Loucy (cell line): ENCODE measurements at regions not wholly inside any gene's neighbourhood (a gene's known extent, or its start where the extent isn't known, plus 50 kb on each side); places are given as distances from the start of the nearest gene placed in this dataset.

Experiments
- H2AFZ ChIP-seq: fragments of 200-600 bp; sonication (generic); 2 replicates; pipeline ENCODE4 v1.6.0; 2016; ENCODE audit warnings: antibody characterized with exemption, mild to moderate bottlenecking, low read length, moderate library complexity
- H3F3A ChIP-seq: fragments of 200-600 bp; 2 replicates; pipeline ENCODE4 v1.6.0; 2016; ENCODE audit warnings: antibody characterized with exemption, low read depth, mild to moderate bottlenecking
- H3K27me3 ChIP-seq: fragments of 200-600 bp; sonication (generic); 2 replicates; pipeline ENCODE4 v1.6.1; 2014; ENCODE audit warnings: low read length, mild to moderate bottlenecking; ENCODE audit not compliant: insufficient read depth, poor library complexity, severe bottlenecking
- H3K36me3 ChIP-seq: fragments of 200-600 bp; sonication (generic); 2 replicates; pipeline ENCODE4 v1.6.1; 2016; ENCODE audit warnings: low read length; ENCODE audit not compliant: insufficient read depth
- H3K4me1 ChIP-seq: fragments of 200-600 bp; sonication (generic); 2 replicates; pipeline ENCODE4 v1.5.1; 2014; ENCODE audit warnings: low read length, mild to moderate bottlenecking; ENCODE audit not compliant: insufficient read depth, poor library complexity, severe bottlenecking
- H3K4me2 ChIP-seq: fragments of 200-600 bp; sonication (generic); 2 replicates; pipeline ENCODE4 v1.6.0; 2014; ENCODE audit warnings: antibody characterized with exemption, low read length, low read depth, mild to moderate bottlenecking; ENCODE audit not compliant: poor library complexity, severe bottlenecking
- H3K4me3 ChIP-seq: fragments of 200-600 bp; sonication (generic); 2 replicates; pipeline ENCODE4 v1.5.1; 2014; ENCODE audit warnings: low read length, mild to moderate bottlenecking, mixed read lengths; ENCODE audit not compliant: poor library complexity, severe bottlenecking
- H3K79me2 ChIP-seq: fragments of 200-600 bp; sonication (generic); 2 replicates; pipeline ENCODE4 v1.6.1; 2014; ENCODE audit warnings: low read length; ENCODE audit not compliant: insufficient read depth
- H3K9ac ChIP-seq: fragments of 200-600 bp; sonication (generic); 2 replicates; pipeline ENCODE4 v1.6.0; 2014; ENCODE audit warnings: mild to moderate bottlenecking, low read depth, low read length, moderate library complexity; ENCODE audit not compliant: poor library complexity, severe bottlenecking
- H3K9me2 ChIP-seq: fragments of 200-600 bp; sonication (generic); replicated peaks from 2 replicates; pipeline ENCODE4 v1.6.1; 2016; ENCODE audit warnings: low read depth, low read length, mixed read lengths
- H3K9me3 ChIP-seq: fragments of 200-600 bp; sonication (generic); 2 replicates; pipeline ENCODE4 v1.6.1; 2014; ENCODE audit warnings: mild to moderate bottlenecking, antibody characterized with exemption, low read length, low read depth; ENCODE audit not compliant: insufficient read depth
- H4K20me1 ChIP-seq: fragments of 200-600 bp; sonication (generic); 2 replicates; pipeline ENCODE4 v1.6.0; 2014; ENCODE audit warnings: antibody characterized with exemption, low read length, mild to moderate bottlenecking; ENCODE audit not compliant: insufficient read depth, poor library complexity, severe bottlenecking
- CTCF ChIP-seq: fragments of 200-600 bp; sonication (generic); conservative IDR thresholded peaks from 2 replicates; pipeline ENCODE4 v1.5.1; 2014; ENCODE audit warnings: mild to moderate bottlenecking, antibody characterized with exemption, low read length
- EZH2phosphoT487 ChIP-seq: fragments of 200-600 bp; IDR thresholded peaks from 2 replicates; pipeline ENCODE4 v1.6.1; 2018; ENCODE audit warnings: antibody characterized with exemption, mild to moderate bottlenecking, moderate library complexity, borderline replicate concordance

GRCh38 chr10:10780746-10781145, 236.9 kb upstream of the CELF2 start:
- Histone ChIP-seq H3K9me2 (no peaks in the 10 kb centered on the region), H3K9me3 (no peaks in the 10 kb centered on the region), H4K20me1 (no peaks in the 10 kb centered on the region), H3K9ac (no peak overlapping the region), H3K27me3 (no peaks in the 10 kb centered on the region), H3K4me3 (no peak overlapping the region), H3F3A (no peaks in the 10 kb centered on the region), H3K36me3 (no peaks in the 10 kb centered on the region), H3K4me2 (no peak overlapping the region), H3K4me1 (no peaks in the 10 kb centered on the region), H2AFZ (no peak overlapping the region), H3K79me2 (no peaks in the 10 kb centered on the region)
- no peak for TF ChIP-seq CTCF
- no peak for TF ChIP-seq EZH2phosphoT487

- Histone ChIP-seq H3K4me1 (no peaks in the 10 kb centered on the region), H3K36me3 (no peaks in the 10 kb centered on the region), H3K9ac (no peak overlapping the region), H3K4me3 (no peak overlapping the region), H3K79me2 (no peaks in the 10 kb centered on the region), H2AFZ (no peak overlapping the region), H4K20me1 (no peaks in the 10 kb centered on the region), H3K27me3 (no peaks in the 10 kb centered on the region), H3K9me2 (no peaks in the 10 kb centered on the region), H3K9me3 (no peaks in the 10 kb centered on the region), H3K4me2 (no peak overlapping the region), H3F3A (no peaks in the 10 kb centered on the region)
- TF ChIP-seq EZH2phosphoT487 = no peak
- no peak for TF ChIP-seq CTCF
Measured at GRCh38 chr10:10782603-10783002, 235.1 kb upstream of the CELF2 start.

DNA sequence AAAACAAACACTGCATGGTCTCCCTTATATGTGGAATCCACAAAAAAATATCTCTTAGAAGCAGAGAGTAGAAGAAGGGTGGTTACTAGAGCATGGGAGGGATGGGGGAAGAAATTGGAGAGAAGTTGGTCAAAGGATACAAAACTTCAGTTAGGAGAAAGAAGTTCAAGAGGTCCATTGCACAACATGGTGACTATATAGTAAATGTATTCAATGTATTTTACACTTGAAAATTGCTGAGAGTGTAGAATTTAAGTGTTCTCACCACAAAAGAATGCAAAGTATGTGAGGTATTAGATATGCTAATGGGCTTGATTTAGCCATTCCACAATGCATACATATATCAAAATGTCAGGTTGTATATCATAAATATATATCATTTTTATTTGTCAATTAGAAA, 232.0 kb upstream of the CELF2 start:
- no peak overlapping the region for H3K4me3 ChIP-seq
- no peaks in the 10 kb centered on the region for H3K9me3 ChIP-seq
- no peaks in the 10 kb centered on the region for H3K9me2 ChIP-seq
- H3K36me3 ChIP-seq = no peaks in the 10 kb centered on the region
- no peaks in the 10 kb centered on the region for H3K79me2 ChIP-seq
- no peaks in the 10 kb centered on the region for H3K4me1 ChIP-seq
- TF ChIP-seq CTCF (no peak), EZH2phosphoT487 (no peak)
- H3K27me3 ChIP-seq = no peaks in the 10 kb centered on the region
- no peak overlapping the region for H3K4me2 ChIP-seq
- no peaks in the 10 kb centered on the region for H3F3A ChIP-seq
- H4K20me1 ChIP-seq = no peaks in the 10 kb centered on the region
- no peak overlapping the region for H3K9ac ChIP-seq
- no peak overlapping the region for H2AFZ ChIP-seq
